ENCODE measurements at regions not wholly inside any gene's neighbourhood (a gene's known extent, or its start where the extent isn't known, plus 50 kb on each side); places are given as distances from the start of the nearest gene placed in this dataset.
"Not testable (repeated sequence)": the region's sequence is repeated elsewhere in the genome, so short reads cannot be mapped to it uniquely, and the experiment has no call there.

- ChIA-PET CTCF (interaction anchor here (1.6 kb wide), 1 partner anchor 278 kb away, joined by 4 read pairs; no protein-coding TSS in a partner anchor), POLR2A (interaction anchor here (0.7 kb wide), 1 partner anchor 292 kb away, joined by 3 read pairs; no protein-coding TSS in a partner anchor)
- H3K9me3 ChIP-seq (ENCODE audit: control insufficient read depth, insufficient read depth, low read length), result peaks cover 2% of the 10 kb centered on the region; the same call in 1 of the 2 replicates
- DNase-seq (ENCODE audit: low read depth, low spot score), result no peak
- H3K27me3 ChIP-seq (ENCODE audit: control insufficient read depth, insufficient read depth, low read length), result no peaks in the 10 kb centered on the region
- H3K4me3 ChIP-seq (ENCODE audit: low read depth, low read length), result no peak overlapping the region
- no peak for TF ChIP-seq CTCF (IDR thresholded peaks at IDR 0.05; ENCODE audit: low read depth, low read length)
- H3K27ac ChIP-seq (ENCODE audit: low read depth, low read length), result no peak overlapping the region
Measured at GRCh38 chr3:30477149-30477921, 129.1 kb upstream of the TGFBR2 start.

GRCh38 chr3:30479737-30480136 is 126.7 kb upstream of the TGFBR2 start:
- H3K27ac ChIP-seq (ENCODE audit: low read depth, low read length); H3K27me3 ChIP-seq (ENCODE audit: control insufficient read depth, insufficient read depth, low read length); H3K9me3 ChIP-seq (ENCODE audit: control insufficient read depth, insufficient read depth, low read length); CTCF ChIA-PET; DNase-seq (ENCODE audit: low read depth, low spot score); POLR2A ChIA-PET; H3K4me3 ChIP-seq (ENCODE audit: low read depth, low read length): not testable (repeated sequence)

GRCh38 chr3:30480156-30480555 is 126.2 kb upstream of the TGFBR2 start:
- H3K9me3 ChIP-seq (ENCODE audit: control insufficient read depth, insufficient read depth, low read length); CTCF ChIA-PET; POLR2A ChIA-PET; DNase-seq (ENCODE audit: low read depth, low spot score); H3K27me3 ChIP-seq (ENCODE audit: control insufficient read depth, insufficient read depth, low read length); H3K4me3 ChIP-seq (ENCODE audit: low read depth, low read length); H3K27ac ChIP-seq (ENCODE audit: low read depth, low read length): not testable (repeated sequence)

GRCh38 chr3:30480587-30480986 is 125.8 kb upstream of the TGFBR2 start:
- Histone ChIP-seq H3K4me3 (ENCODE audit: low read depth, low read length) (no peak overlapping the region), H3K9me3 (ENCODE audit: control insufficient read depth, insufficient read depth, low read length) (peaks cover 2% of the 10 kb centered on the region; the same call in 1 of the 2 replicates), H3K27ac (ENCODE audit: low read depth, low read length) (no peak overlapping the region), H3K27me3 (ENCODE audit: control insufficient read depth, insufficient read depth, low read length) (no peaks in the 10 kb centered on the region)
- DNase-seq (ENCODE audit: low read depth, low spot score), result no peak
- no peak for TF ChIP-seq CTCF (IDR thresholded peaks at IDR 0.05; ENCODE audit: low read depth, low read length)
- CTCF ChIA-PET, result no interaction called here
- POLR2A ChIA-PET, result no interaction called here

GRCh38 chr3:30481241-30481640 is 125.2 kb upstream of the TGFBR2 start:
- TF ChIP-seq CTCF (IDR thresholded peaks at IDR 0.05; ENCODE audit: low read depth, low read length), result no peak
- POLR2A ChIA-PET, result no interaction called here
- DNase-seq (ENCODE audit: low read depth, low spot score), result no peak
- Histone ChIP-seq H3K27ac (ENCODE audit: low read depth, low read length) (no peak overlapping the region), H3K4me3 (ENCODE audit: low read depth, low read length) (no peak overlapping the region), H3K27me3 (ENCODE audit: control insufficient read depth, insufficient read depth, low read length) (no peaks in the 10 kb centered on the region), H3K9me3 (ENCODE audit: control insufficient read depth, insufficient read depth, low read length) (peaks cover 2% of the 10 kb centered on the region; the same call in 1 of the 2 replicates)
- CTCF ChIA-PET, result no interaction called here

GRCh38 chr3:30484229-30484628 is 122.2 kb upstream of the TGFBR2 start:
- H3K9me3 ChIP-seq (ENCODE audit: control insufficient read depth, insufficient read depth, low read length); H3K27ac ChIP-seq (ENCODE audit: low read depth, low read length); POLR2A ChIA-PET; H3K4me3 ChIP-seq (ENCODE audit: low read depth, low read length); H3K27me3 ChIP-seq (ENCODE audit: control insufficient read depth, insufficient read depth, low read length); CTCF ChIA-PET; DNase-seq (ENCODE audit: low read depth, low spot score): not testable (repeated sequence)

All from AG04450 (cell line).